H9 (cell line): ENCODE measurements at regions not wholly inside any gene's neighbourhood (a gene's known extent, or its start where the extent isn't known, plus 50 kb on each side); places are given as distances from the start of the nearest gene placed in this dataset.

ENCODE experiments used
- DNase-seq: peaks from one replicate; pipeline ENCODE4 v3.0.0-alpha.2; 2017
- H2AFZ ChIP-seq: one replicate; pipeline ENCODE4 v1.6.1; 2013; ENCODE audit warnings: mild to moderate bottlenecking, low read length, control low read depth, moderate library complexity
- H2AK5ac ChIP-seq: 2 replicates; pipeline ENCODE4 v1.6.1; 2013; ENCODE audit warnings: low read length, control low read depth, mixed read lengths; ENCODE audit not compliant: insufficient read length
- H2BK120ac ChIP-seq: one replicate; pipeline ENCODE4 v1.6.1; 2013; ENCODE audit warnings: low read depth, mild to moderate bottlenecking, low read length, control low read depth, inconsistent platforms; ENCODE audit not compliant: poor library complexity, severe bottlenecking
- H2BK12ac ChIP-seq: 2 replicates; pipeline ENCODE4 v1.6.1; 2013; ENCODE audit warnings: low read length, control low read depth, mixed read lengths, low read depth; ENCODE audit not compliant: insufficient read length
- H2BK15ac ChIP-seq: 2 replicates; pipeline ENCODE4 v1.6.1; 2013; ENCODE audit warnings: low read depth, low read length, control low read depth
- H2BK20ac ChIP-seq: one replicate; pipeline ENCODE4 v1.6.1; 2013; ENCODE audit warnings: low read depth, mild to moderate bottlenecking, low read length, control low read depth, inconsistent platforms; ENCODE audit not compliant: poor library complexity, severe bottlenecking
- H2BK5ac ChIP-seq: 2 replicates; pipeline ENCODE4 v1.6.1; 2013; ENCODE audit warnings: low read length, control low read depth, mixed read lengths; ENCODE audit not compliant: insufficient read length
- H3K14ac ChIP-seq: 2 replicates; pipeline ENCODE4 v1.6.1; 2013; ENCODE audit warnings: low read length, control low read depth; ENCODE audit not compliant: insufficient read depth
- H3K18ac ChIP-seq: 2 replicates; pipeline ENCODE4 v1.6.1; 2013; ENCODE audit warnings: low read depth, mild to moderate bottlenecking, mixed read lengths, low read length, control low read depth; ENCODE audit not compliant: insufficient read length
- H3K23ac ChIP-seq: 2 replicates; pipeline ENCODE4 v1.6.1; 2013; ENCODE audit warnings: low read length, control low read depth, mixed read lengths, low read depth; ENCODE audit not compliant: insufficient read length
- H3K23me2 ChIP-seq: 2 replicates; pipeline ENCODE4 v1.6.1; 2013; ENCODE audit warnings: low read depth, mild to moderate bottlenecking, mixed read lengths, low read length, control low read depth; ENCODE audit not compliant: insufficient read length, poor library complexity, severe bottlenecking
- H3K27ac ChIP-seq: 2 replicates; pipeline ENCODE4 v1.5.1; 2013; ENCODE audit warnings: low read length, control low read depth, mixed read lengths, low read depth; ENCODE audit not compliant: insufficient read length
- H3K27me3 ChIP-seq: 2 replicates; pipeline ENCODE4 v1.6.1; 2013; ENCODE audit warnings: low read length, control low read depth, inconsistent platforms; ENCODE audit not compliant: insufficient read depth
- H3K4ac ChIP-seq: 2 replicates; pipeline ENCODE4 v1.6.1; 2013; ENCODE audit warnings: low read depth, mild to moderate bottlenecking, control low read depth, inconsistent platforms, low read length, moderate library complexity
- H3K4me1 ChIP-seq: 2 replicates; pipeline ENCODE4 v1.6.1; 2013; ENCODE audit warnings: low read length, control low read depth, inconsistent platforms; ENCODE audit not compliant: insufficient read depth
- H3K4me2 ChIP-seq: 2 replicates; pipeline ENCODE4 v1.6.1; 2013; ENCODE audit warnings: low read length, control low read depth, mixed read lengths; ENCODE audit not compliant: insufficient read length, insufficient read depth
- H3K56ac ChIP-seq: 2 replicates; pipeline ENCODE4 v1.6.1; 2013; ENCODE audit warnings: low read depth, mild to moderate bottlenecking, mixed read lengths, low read length, control low read depth; ENCODE audit not compliant: insufficient read length
- H3K79me1 ChIP-seq: 2 replicates; pipeline ENCODE4 v1.6.1; 2013; ENCODE audit warnings: low read depth, mild to moderate bottlenecking, moderate library complexity, low read length, control low read depth, inconsistent platforms; ENCODE audit not compliant: insufficient read depth, poor library complexity, severe bottlenecking
- H3K79me2 ChIP-seq: 2 replicates; pipeline ENCODE4 v1.6.1; 2013; ENCODE audit warnings: low read length, control low read depth, inconsistent platforms; ENCODE audit not compliant: insufficient read depth
- H3K9ac ChIP-seq: 2 replicates; pipeline ENCODE4 v1.6.1; 2013; ENCODE audit warnings: low read length, control low read depth, mixed read lengths; ENCODE audit not compliant: insufficient read length; ENCODE audit errors: extremely low read depth
- H3K9me3 ChIP-seq: one replicate; pipeline ENCODE4 v1.6.1; 2013; ENCODE audit warnings: low read depth, low read length, inconsistent platforms; ENCODE audit not compliant: control insufficient read depth
- H3T11ph ChIP-seq: one replicate; pipeline ENCODE4 v1.6.1; 2013; ENCODE audit warnings: mild to moderate bottlenecking, low read length, control low read depth, inconsistent platforms
- H4K20me1 ChIP-seq: one replicate; pipeline ENCODE4 v1.6.1; 2013; ENCODE audit not compliant: control insufficient read depth, insufficient read length, insufficient read depth
- H4K5ac ChIP-seq: 2 replicates; pipeline ENCODE4 v1.6.1; 2013; ENCODE audit warnings: low read depth, mild to moderate bottlenecking, mixed read lengths, low read length, control low read depth; ENCODE audit not compliant: insufficient read length
- H4K8ac ChIP-seq: replicated peaks from 2 replicates; pipeline ENCODE4 v1.6.1; 2013; ENCODE audit warnings: low read length, control low read depth, mixed read lengths, low read depth; ENCODE audit not compliant: insufficient read length
- H4K91ac ChIP-seq: 2 replicates; pipeline ENCODE4 v1.6.1; 2013; ENCODE audit warnings: low read depth, mild to moderate bottlenecking, moderate library complexity, mixed read lengths, low read length, control low read depth; ENCODE audit not compliant: insufficient read length
- H3K27ac Mint-ChIP-seq, 3 experiments: 2 replicates in 2 of 3; 3 replicates in 1 of 3; pipeline ENCODE4 v1.8.0; 2020 to 2021; ENCODE audit warnings: mixed read lengths in 3 of 3, mild to moderate bottlenecking in 1 of 3, moderate library complexity in 1 of 3
- H3K27me3 Mint-ChIP-seq: 2 replicates; pipeline ENCODE4 v1.8.0; 2021; ENCODE audit warnings: low read depth, mild to moderate bottlenecking, moderate library complexity, mixed read lengths
- H3K36me3 Mint-ChIP-seq, 3 experiments: 2 replicates in 2 of 3; 3 replicates in 1 of 3; pipeline ENCODE4 v1.8.0; 2020 to 2021; ENCODE audit warnings: low read depth in 3 of 3, mixed read lengths in 3 of 3; ENCODE audit not compliant: insufficient read depth in 1 of 3
- H3K4me1 Mint-ChIP-seq, 2 experiments: 2 replicates each; pipeline ENCODE4 v1.8.0; 2020; ENCODE audit warnings: mixed read lengths in 2 of 2
- H3K4me3 Mint-ChIP-seq, 2 experiments: 2 replicates in 1 of 2; 3 replicates in 1 of 2; pipeline ENCODE4 v1.8.0; 2020 to 2021; ENCODE audit warnings: mild to moderate bottlenecking in 2 of 2, mixed read lengths in 2 of 2, moderate library complexity in 1 of 2
- H3K9me3 Mint-ChIP-seq, 2 experiments: 2 replicates in 1 of 2; 3 replicates in 1 of 2; pipeline ENCODE4 v1.8.0; 2020; ENCODE audit warnings: mild to moderate bottlenecking in 2 of 2, mixed read lengths in 2 of 2, moderate library complexity in 1 of 2
- CTCF ChIP-seq: fragments of 200-600 bp; sonication (generic); conservative IDR thresholded peaks from 3 replicates; pipeline ENCODE4 v1.8.0; 2021; ENCODE audit warnings: antibody characterized with exemption, mild to moderate bottlenecking
- WGBS: extraction: QIAGEN DNeasy Blood & Tissue Kit; methylation state at CpG from one replicate; pipeline ENCODE4 v1.1.7; 2013; ENCODE audit warnings: missing lambda C conversion rate, low lambda C conversion rate, mixed read lengths; ENCODE audit not compliant: insufficient read length; ENCODE audit errors: extremely low coverage; 5-methylcytosine and 5-hydroxymethylcytosine counted together

DNA sequence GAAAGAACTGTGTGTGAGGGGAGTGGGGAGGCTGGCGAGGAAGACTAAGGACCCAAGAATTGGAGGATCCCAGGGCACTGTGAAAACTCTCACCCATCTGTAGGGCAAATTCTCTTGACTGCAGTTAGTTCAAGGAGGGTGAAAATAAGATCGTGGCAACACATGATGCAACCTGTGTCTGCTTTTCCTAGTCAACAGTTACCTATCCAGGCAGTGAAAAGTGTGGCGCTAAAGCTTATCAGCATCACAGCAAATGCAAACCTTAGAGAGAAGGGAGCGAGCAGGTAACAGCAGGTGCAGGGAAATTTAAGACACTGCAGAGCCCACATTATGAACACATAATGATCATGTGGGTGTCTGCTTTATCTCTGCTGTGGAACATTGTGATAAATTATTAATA lies 97.7 kb upstream of the SGK1 start:
- H3K79me1 ChIP-seq = no peaks in the 10 kb centered on the region
- DNase-seq = no peak
- H3T11ph ChIP-seq = no peak overlapping the region
- H3K23me2 ChIP-seq = no peaks in the 10 kb centered on the region
- Mint-ChIP-seq H3K27me3 (no peaks in the 10 kb centered on the region; the same call in 1 of the 2 replicates), H3K36me3 (peaks cover 6 to 24% (median 8%) of the 10 kb centered on the region in 3 experiments), H3K27ac (no peak overlapping the region), H3K9me3 (peaks cover 19 to 30% of the 10 kb centered on the region in 2 experiments), H3K4me3 (no peak overlapping the region), H3K4me1 (peaks cover 4 to 6% of the 10 kb centered on the region in 2 experiments)
- H3K4me1 ChIP-seq = no peaks in the 10 kb centered on the region
- H4K20me1 ChIP-seq = no peaks in the 10 kb centered on the region
- no peak overlapping the region for H3K4me2 ChIP-seq
- H3K79me2 ChIP-seq = no peaks in the 10 kb centered on the region
- H2BK120ac ChIP-seq = no peak overlapping the region
- H3K14ac ChIP-seq = no peak overlapping the region
- no peak overlapping the region for H4K8ac ChIP-seq
- H2BK15ac ChIP-seq = no peak overlapping the region
- H3K23ac ChIP-seq = no peak overlapping the region
- H2BK5ac ChIP-seq = no peak overlapping the region
- no peak overlapping the region for H3K18ac ChIP-seq
- H2AK5ac ChIP-seq = no peak overlapping the region
- H3K27ac ChIP-seq = no peak overlapping the region
- no peak overlapping the region for H2BK12ac ChIP-seq
- no peak overlapping the region for H4K91ac ChIP-seq
- no peak overlapping the region for H2BK20ac ChIP-seq
- H3K9me3 ChIP-seq = peaks cover 6% of the 10 kb centered on the region
- H3K27me3 ChIP-seq = no peaks in the 10 kb centered on the region
- no peak overlapping the region for H3K4ac ChIP-seq
- no peak overlapping the region for H4K5ac ChIP-seq
- H3K56ac ChIP-seq = no peak overlapping the region
- no peak for TF ChIP-seq CTCF
- H3K9ac ChIP-seq = peak overlapping the region; percentile 9
- no CpG with 5 or more reads among the region's 4 CpGs for WGBS
- H2AFZ ChIP-seq = no peak overlapping the region
